ENCODE measurements at regions not wholly inside any gene's neighbourhood (a gene's known extent, or its start where the extent isn't known, plus 50 kb on each side); places are given as distances from the start of the nearest gene placed in this dataset.

GRCh38 chr10:2048337-2048973 lies 311.1 kb upstream of the ADARB2 start:
- TF ChIP-seq CTCF (IDR thresholded peaks at IDR 0.05) (no peak), POLR2A (IDR thresholded peaks at IDR 0.05) (no peak)

Measured in right lobe of liver (tissue), 4 donors.